Lung (tissue), 11 donors: ENCODE measurements at regions not wholly inside any gene's neighbourhood (a gene's known extent, or its start where the extent isn't known, plus 50 kb on each side); places are given as distances from the start of the nearest gene placed in this dataset.
"Not testable (repeated sequence)": the region's sequence is repeated elsewhere in the genome, so short reads cannot be mapped to it uniquely, and the experiment has no call there.

Experiments
- ATAC-seq: fragments of 200-7000 bp; cut with Tn5 transposase; one replicate; pipeline ENCODE4 v1.9.1; 2020; ENCODE audit warnings: moderate number of reproducible peaks; ENCODE audit not compliant: insufficient read depth, low FRiP score
- DNase-seq, 3 donors: peaks; one replicate each; pipeline ENCODE4 v3.0.0-alpha.2; 2013 to 2017
- H3K27ac ChIP-seq, 2 donors: one replicate each; pipeline ENCODE4 v1.5.1; 2013; ENCODE audit warnings: mild to moderate bottlenecking in 2 of 2, moderate library complexity in 2 of 2, control low read depth in 1 of 2, inconsistent platforms in 1 of 2, low read depth in 1 of 2, low read length in 1 of 2
- H3K27me3 ChIP-seq, 3 donors: one replicate each; pipeline ENCODE4 v1.5.1; 2013; ENCODE audit warnings: low read length in 2 of 3; ENCODE audit not compliant: control insufficient read depth in 3 of 3, insufficient read depth in 3 of 3
- H3K36me3 ChIP-seq, 4 donors: one replicate each; pipeline ENCODE4 v1.5.1; 2013; ENCODE audit warnings: low read length in 4 of 4, mild to moderate bottlenecking in 1 of 4, moderate library complexity in 1 of 4; ENCODE audit not compliant: control insufficient read depth in 4 of 4, insufficient read depth in 4 of 4
- H3K4me1 ChIP-seq, 5 donors: one replicate each; pipeline ENCODE4 v1.5.1; 2013; ENCODE audit warnings: low read length in 5 of 5, mild to moderate bottlenecking in 2 of 5, moderate library complexity in 1 of 5; ENCODE audit not compliant: control insufficient read depth in 5 of 5, insufficient read depth in 5 of 5
- H3K4me3 ChIP-seq: one replicate; pipeline ENCODE4 v1.5.1; 2013; ENCODE audit warnings: mild to moderate bottlenecking, control low read depth, moderate library complexity
- H3K9ac ChIP-seq, 2 donors: one replicate each; pipeline ENCODE4 v1.5.1; 2013; ENCODE audit warnings: low read length in 2 of 2, control low read depth in 1 of 2; ENCODE audit not compliant: insufficient read depth in 1 of 2
- H3K9me3 ChIP-seq, 4 donors: one replicate each; pipeline ENCODE4 v1.5.1; 2013; ENCODE audit warnings: low read length in 3 of 4, mild to moderate bottlenecking in 1 of 4, moderate library complexity in 1 of 4; ENCODE audit not compliant: control insufficient read depth in 4 of 4, insufficient read depth in 3 of 4
- CTCF ChIP-seq: IDR thresholded peaks from 2 replicates; pipeline ENCODE4 v1.5.1; 2012; ENCODE audit warnings: mild to moderate bottlenecking; ENCODE audit errors: control extremely low read depth, extremely low read depth
- WGBS, 2 donors: extraction: QIAGEN DNeasy Blood & Tissue Kit; methylation state at CpG; one replicate each; pipeline ENCODE4 v1.1.7; 2013; 5-methylcytosine and 5-hydroxymethylcytosine counted together
- donor health status: control.
- donor health status: control.
- donor health status: Bipolar disorder and iron deficiency.
- donor health status: healthy.
- donor health status: DM: yes; HTN: yes; CAD: no.

- no peaks in the 10 kb centered on the region for H3K27me3 ChIP-seq
- no peak overlapping the region for H3K4me3 ChIP-seq
- ATAC-seq (no peak), DNase-seq (no peak)
- H3K9ac ChIP-seq = no peak overlapping the region
- no peaks in the 10 kb centered on the region for H3K4me1 ChIP-seq
- 80 to 85% methylated on average over 1 of the region's 1 CpG for WGBS, 2 donors
- H3K9me3 ChIP-seq = peaks cover 0 to 7% (median 1%) of the 10 kb centered on the region in 4 donors
- no peaks in the 10 kb centered on the region for H3K36me3 ChIP-seq
- H3K27ac ChIP-seq = no peak overlapping the region
- no peak for TF ChIP-seq CTCF
Observed at GRCh38 chr3:5357089-5357488, 169.6 kb downstream of the EDEM1 start.

- no peak for ATAC-seq
- Histone ChIP-seq H3K9me3 (peaks cover 0 to 7% (median 1%) of the 10 kb centered on the region in 4 donors), H3K4me3 (no peak overlapping the region), H3K4me1 (no peaks in the 10 kb centered on the region), H3K9ac (no peak overlapping the region), H3K36me3 (no peaks in the 10 kb centered on the region), H3K27me3 (no peaks in the 10 kb centered on the region), H3K27ac (no peak overlapping the region)
- no peak for TF ChIP-seq CTCF
- no peak for DNase-seq
- WGBS, 2 donors = 94 to 100% methylated on average over 1 of the region's 1 CpG
Observed at GRCh38 chr3:5358911-5359310, 171.4 kb downstream of the EDEM1 start.

- Histone ChIP-seq H3K4me3 (no peak overlapping the region), H3K36me3 (no peaks in the 10 kb centered on the region), H3K27me3 (no peaks in the 10 kb centered on the region), H3K9ac (no peak overlapping the region), H3K27ac (no peak overlapping the region), H3K4me1 (no peaks in the 10 kb centered on the region), H3K9me3 (peaks cover 0 to 7% (median 1%) of the 10 kb centered on the region in 4 donors)
- WGBS, 2 donors = 93 to 95% methylated on average over 3 of the region's 3 CpGs
- no peak for DNase-seq
- TF ChIP-seq CTCF = no peak
- ATAC-seq = no peak
Observed at GRCh38 chr3:5360453-5360852, 172.9 kb downstream of the EDEM1 start.

GRCh38 chr3:5366746-5367145 is 179.2 kb downstream of the EDEM1 start:
- Histone ChIP-seq H3K4me1 (no peaks in the 10 kb centered on the region), H3K9me3 (no peaks in the 10 kb centered on the region), H3K36me3 (no peaks in the 10 kb centered on the region), H3K27me3 (no peaks in the 10 kb centered on the region), H3K9ac (no peak overlapping the region), H3K27ac (no peak overlapping the region), H3K4me3 (no peak overlapping the region)
- TF ChIP-seq CTCF = no peak
- ATAC-seq (no peak), DNase-seq (no peak)

GRCh38 chr3:5371555-5371954 is 184.0 kb downstream of the EDEM1 start:
- not testable (repeated sequence) for H3K4me1 ChIP-seq, DNase-seq, H3K9ac ChIP-seq, H3K27me3 ChIP-seq, ATAC-seq, H3K27ac ChIP-seq, H3K9me3 ChIP-seq, H3K4me3 ChIP-seq, H3K36me3 ChIP-seq
- WGBS, 2 donors = 94 to 98% methylated on average over 2 of the region's 2 CpGs
